HepG2 (cell line): ENCODE measurements at regions not wholly inside any gene's neighbourhood (a gene's known extent, or its start where the extent isn't known, plus 50 kb on each side); places are given as distances from the start of the nearest gene placed in this dataset.

Experiments
- ATAC-seq: fragments of 200-7000 bp; cut with Tn5 transposase; 3 replicates; pipeline ENCODE4 v1.9.1; 2020; ENCODE audit warnings: mild to moderate bottlenecking, moderate library complexity
- BruUV-seq: library from RNA; stranded (reverse); fragments of 400-500 nt; replicated peaks from 2 replicates; lab custom pipeline; 2021; lab: Mats Ljungman, UMichigan
- CTCF ChIA-PET: fragments of 300-600 bp; formaldehyde crosslinking; extraction: SDS; loops from one replicate; lab custom pipeline; 2021; ENCODE audit warnings: low total read pairs, inconsistent platforms, low intra/inter-chr PET ratio; lab: Yijun Ruan, JAX
- POLR2A ChIA-PET: fragments of 350-600 bp; sonication (Branson Sonifier 250); formaldehyde crosslinking; loops from one replicate; lab custom pipeline; 2020; ENCODE audit warnings: antibody characterized with exemption, inconsistent platforms; lab: Yijun Ruan, JAX
- DNase-seq: peaks from one replicate; pipeline ENCODE4 v3.0.0-alpha.2; 2015; ENCODE audit warnings: low spot score
- FAIRE-seq: peaks from 3 replicates; lab custom pipeline; 2011; peaks lifted over from hg19 to GRCh38; lab: Jason Lieb, UNC
- H2AFZ ChIP-seq: one replicate; pipeline ENCODE4 v1.6.1; 2011; ENCODE audit warnings: low read length, inconsistent platforms
- H3K27ac ChIP-seq: fragments of 300-600 bp; 3 replicates; pipeline ENCODE4 v1.8.0; 2011; ENCODE audit warnings: mixed run types, mild to moderate bottlenecking, mixed read lengths, low read length, inconsistent platforms; ENCODE audit not compliant: insufficient read depth; ENCODE audit errors: extremely low read length
- H3K27me3 ChIP-seq, 2 experiments: fragments of 200-600 bp in 1 of 2; 2 replicates in 1 of 2; 3 replicates in 1 of 2; pipeline versions ENCODE4 v1.6.0 to v1.8.0; 2011; ENCODE audit warnings: low read length in 2 of 2, mild to moderate bottlenecking in 2 of 2, moderate library complexity in 2 of 2, inconsistent platforms in 1 of 2; ENCODE audit not compliant: insufficient read depth in 2 of 2, control insufficient read depth in 1 of 2
- H3K36me3 ChIP-seq, 2 experiments: fragments of 200-600 bp in 1 of 2; replicated peaks in 1 of 2; 2 replicates in 1 of 2; 3 replicates in 1 of 2; pipeline versions ENCODE4 v1.5.1 to v1.8.0; 2011; ENCODE audit warnings: low read length in 2 of 2, inconsistent platforms in 1 of 2; ENCODE audit not compliant: insufficient read depth in 2 of 2, control insufficient read depth in 1 of 2
- H3K4me1 ChIP-seq: 2 replicates; pipeline ENCODE4 v1.5.1; 2012; ENCODE audit warnings: low read length, inconsistent platforms; ENCODE audit not compliant: insufficient read depth
- H3K4me2 ChIP-seq: 2 replicates; pipeline ENCODE4 v1.6.0; 2011; ENCODE audit warnings: low read depth, low read length, inconsistent platforms
- H3K4me3 ChIP-seq, 3 experiments: fragments of 200-600 bp in 1 of 3; sonication (generic), shearing (Covaris generic) in 1 of 3; replicated peaks in 1 of 3; 2 replicates each; pipeline ENCODE4 v1.5.1; 2011 to 2016; ENCODE audit warnings: low read length in 3 of 3, inconsistent platforms in 2 of 3, low read depth in 2 of 3, mild to moderate bottlenecking in 2 of 3, control low read depth in 1 of 3, mixed read lengths in 1 of 3; ENCODE audit not compliant: insufficient read depth in 1 of 3
- H3K79me2 ChIP-seq: one replicate; pipeline ENCODE4 v1.6.1; 2011; ENCODE audit warnings: low read length, inconsistent platforms; ENCODE audit not compliant: insufficient read depth
- H3K9ac ChIP-seq: 2 replicates; pipeline ENCODE4 v1.6.0; 2011; ENCODE audit warnings: mild to moderate bottlenecking, low read depth, low read length, inconsistent platforms; ENCODE audit not compliant: insufficient read depth
- H3K9me3 ChIP-seq: 2 replicates; pipeline ENCODE4 v1.5.1; 2012; ENCODE audit warnings: mild to moderate bottlenecking, low read length
- H4K20me1 ChIP-seq: 2 replicates; pipeline ENCODE4 v1.6.0; 2011; ENCODE audit warnings: inconsistent platforms, mild to moderate bottlenecking, low read length, moderate library complexity; ENCODE audit not compliant: insufficient read depth
- BCL3 ChIP-seq: sonication (generic); formaldehyde crosslinking; IDR thresholded peaks from 2 replicates; pipeline ENCODE4 v1.5.1; 2020; ENCODE audit warnings: mild to moderate bottlenecking, missing genetic modification reagents, moderate library complexity
- GATAD1 ChIP-seq: IDR thresholded peaks from 2 replicates; pipeline ENCODE4 v1.6.1; 2016; ENCODE audit warnings: missing genetic modification reagents, missing compliant biosample characterization
- SOX13 ChIP-seq, 3 experiments: fragments of 450-650 bp in 1 of 3; sonication (generic) in 1 of 3; formaldehyde crosslinking in 1 of 3; IDR thresholded peaks in 2 of 3; conservative IDR thresholded peaks in 1 of 3; 2 replicates each; pipeline versions ENCODE4 v1.5.0 to v1.6.1; 2016 to 2020; ENCODE audit warnings: antibody characterized with exemption in 1 of 3, mild to moderate bottlenecking in 1 of 3, missing compliant biosample characterization in 1 of 3, missing genetic modification reagents in 1 of 3, moderate library complexity in 1 of 3
- SOX6 ChIP-seq, 2 experiments: fragments of 450-650 bp in 1 of 2; sonication (generic) in 1 of 2; formaldehyde crosslinking in 1 of 2; IDR thresholded peaks; 2 replicates each; pipeline versions ENCODE4 v1.4.0 to v1.6.1; 2017 to 2020; ENCODE audit warnings: antibody characterized with exemption in 1 of 2, mild to moderate bottlenecking in 1 of 2, missing genetic modification reagents in 1 of 2
- ZC3H13 ChIP-seq: sonication (generic); formaldehyde crosslinking; IDR thresholded peaks from 2 replicates; pipeline ENCODE4 v1.8.1; 2023; ENCODE audit warnings: mild to moderate bottlenecking, missing genetic modification reagents, moderate library complexity
- WGBS: methylation state at CpG from one replicate; pipeline ENCODE4 v1.1.6; 2017; ENCODE audit warnings: low lambda C conversion rate; 5-methylcytosine and 5-hydroxymethylcytosine counted together
- in situ Hi-C: cut with HindIII; loops from 2 replicates; pipeline ENCODE4 v1.10.0; 2017; ENCODE audit warnings: low pct_unique_long_range_greater_than_20kb; ENCODE audit not compliant: extremely low pct_ligation_motif_present
- intact Hi-C: fragments of 100-400 bp; cut with micrococcal nuclease; formaldehyde crosslinking; loops from one replicate; pipeline ENCODE4 v1.10.0; 2022; ENCODE audit not compliant: unreplicated experiment

- TF ChIP-seq ZC3H13 (CRISPR knock-in tag) (no peak), GATAD1 (CRISPR knock-in tag) (no peak)
These were observed 177.2 kb downstream of the TRIML1 start (continued) for GRCh38 chr4:188316391-188316790.

GRCh38 chr4:188328966-188329365 lies 189.7 kb downstream of the TRIML1 start:
- Histone ChIP-seq H3K4me3 (no peak overlapping the region), H3K4me1 (peaks cover 10% of the 10 kb centered on the region), H3K36me3 (no peaks in the 10 kb centered on the region), H3K27me3 (no peaks in the 10 kb centered on the region; a peak in 2 of 5 replicates), H4K20me1 (no peaks in the 10 kb centered on the region), H3K9me3 (peaks cover 5% of the 10 kb centered on the region), H3K4me2 (no peak overlapping the region), H3K27ac (no peak overlapping the region), H2AFZ (no peak overlapping the region), H3K79me2 (no peaks in the 10 kb centered on the region), H3K9ac (no peak overlapping the region)
- in situ Hi-C loops, result no loop called here
- no TSS peak for BruUV-seq
- no peak for FAIRE-seq
- WGBS, result 4% methylated on average over 7 of the region's 7 CpGs
- no peak for ATAC-seq
- CTCF ChIA-PET, result no interaction called here
- no peak for DNase-seq
- intact Hi-C loops, result no loop called here
- POLR2A ChIA-PET, result no interaction called here
- TF ChIP-seq BCL3 (no peak), SOX13 (IDR thresholded peaks at IDR 0.05) (no peak), SOX13 (CRISPR knock-in tag; conservative IDR thresholded peaks at IDR 0.05 in 1 of 2, IDR thresholded peaks at IDR 0.05 in 1 of 2) (peak in 1 of 2 experiments; percentile 66; a peak in 2 of 4 replicates), SOX6 (IDR thresholded peaks at IDR 0.05) (no peak), SOX6 (CRISPR knock-in tag; IDR thresholded peaks at IDR 0.05) (peak; percentile 50; the same call in 1 of the 2 replicates)
